SU-DHL-6 (cell line): ENCODE measurements at regions not wholly inside any gene's neighbourhood (a gene's known extent, or its start where the extent isn't known, plus 50 kb on each side); places are given as distances from the start of the nearest gene placed in this dataset.
A peak's percentile ranks its signal among the peaks of the same experiment; 100 is the strongest.

Source experiments
- H2AFZ ChIP-seq: fragments of 200-600 bp; sonication (generic); 2 replicates; pipeline ENCODE4 v1.6.1; 2014; ENCODE audit warnings: low read depth, mild to moderate bottlenecking, moderate library complexity, mixed read lengths, antibody characterized with exemption, low read length; ENCODE audit not compliant: severe bottlenecking
- H3F3A ChIP-seq: fragments of 200-600 bp; shearing (Covaris generic); 2 replicates; pipeline ENCODE4 v1.6.0; 2016; ENCODE audit warnings: antibody characterized with exemption, mild to moderate bottlenecking; ENCODE audit not compliant: insufficient read depth
- H3K27ac ChIP-seq: fragments of 200-600 bp; sonication (generic); 2 replicates; pipeline ENCODE4 v1.5.1; 2016; ENCODE audit warnings: low read depth, mild to moderate bottlenecking, low read length, moderate library complexity, mixed read lengths
- H3K27me3 ChIP-seq: fragments of 200-600 bp; sonication (generic), shearing (Covaris generic); 2 replicates; pipeline ENCODE4 v1.6.0; 2014; ENCODE audit warnings: mild to moderate bottlenecking, low read length
- H3K36me3 ChIP-seq: fragments of 200-600 bp; sonication (generic); 2 replicates; pipeline ENCODE4 v1.6.1; 2014; ENCODE audit warnings: mild to moderate bottlenecking, low read length, mixed read lengths
- H3K4me2 ChIP-seq: fragments of 300-600, 200-600 bp; shearing (Covaris generic), sonication (generic); 2 replicates; pipeline ENCODE4 v1.6.0; 2014; ENCODE audit warnings: low read length, low read depth, mild to moderate bottlenecking; ENCODE audit not compliant: poor library complexity, severe bottlenecking
- H3K4me3 ChIP-seq: fragments of 200-600 bp; sonication (generic); 2 replicates; pipeline ENCODE4 v1.5.1; 2014; ENCODE audit warnings: antibody characterized with exemption, low read length, mild to moderate bottlenecking, mixed read lengths; ENCODE audit not compliant: insufficient read depth, poor library complexity, severe bottlenecking
- H3K79me2 ChIP-seq: fragments of 200-600 bp; sonication (generic); 2 replicates; pipeline ENCODE4 v1.6.1; 2014; ENCODE audit warnings: mild to moderate bottlenecking, low read length, moderate library complexity; ENCODE audit not compliant: insufficient read depth
- H3K9ac ChIP-seq: fragments of 200-600 bp; sonication (generic); 2 replicates; pipeline ENCODE4 v1.7.0; 2014; ENCODE audit warnings: mild to moderate bottlenecking, low read length
- H3K9me2 ChIP-seq: fragments of 200-600 bp; sonication (generic); replicated peaks from 2 replicates; pipeline ENCODE4 v1.6.1; 2014; ENCODE audit warnings: low read length; ENCODE audit not compliant: insufficient read depth
- H3K9me3 ChIP-seq: fragments of 200-600 bp; sonication (generic); 2 replicates; pipeline ENCODE4 v1.6.1; 2014; ENCODE audit warnings: low read length, mixed read lengths; ENCODE audit not compliant: insufficient read depth
- H4K20me1 ChIP-seq: fragments of 200-600 bp; sonication (generic); 2 replicates; pipeline ENCODE4 v1.6.1; 2014; ENCODE audit warnings: low read depth, mild to moderate bottlenecking, antibody characterized with exemption, low read length, moderate library complexity, mixed read lengths
- CTCF ChIP-seq: fragments of 200-600 bp; sonication (generic); IDR thresholded peaks from one replicate; pipeline ENCODE4 v1.5.1; 2017; ENCODE audit warnings: antibody characterized with exemption, mild to moderate bottlenecking, low read length, moderate library complexity; ENCODE audit not compliant: insufficient read depth, poor library complexity, severe bottlenecking
- EZH2phosphoT487 ChIP-seq: fragments of 200-600 bp; sonication (generic), shearing (Covaris generic); conservative IDR thresholded peaks from 2 replicates; pipeline ENCODE4 v1.6.1; 2018; ENCODE audit warnings: mild to moderate bottlenecking, antibody characterized with exemption, low read length, moderate library complexity, mixed read lengths

- peak overlapping the region; percentile 3 for H3K4me2 ChIP-seq
- H2AFZ ChIP-seq = no peak overlapping the region
- no peaks in the 10 kb centered on the region for H3K27me3 ChIP-seq
- H3K36me3 ChIP-seq = no peaks in the 10 kb centered on the region
- no peaks in the 10 kb centered on the region for H3F3A ChIP-seq
- H3K9me3 ChIP-seq = no peaks in the 10 kb centered on the region
- TF ChIP-seq CTCF = no peak
- no peak for TF ChIP-seq EZH2phosphoT487
- no peak overlapping the region for H3K27ac ChIP-seq
- no peaks in the 10 kb centered on the region for H3K79me2 ChIP-seq
- no peak overlapping the region for H3K9ac ChIP-seq
- no peaks in the 10 kb centered on the region for H3K9me2 ChIP-seq
- H3K4me3 ChIP-seq = no peak overlapping the region
- H4K20me1 ChIP-seq = no peaks in the 10 kb centered on the region
These were observed 852.7 kb upstream of the FRG1 start for GRCh38 chr4:189087971-189088370.

GRCh38 chr4:189088780-189089179 is 851.9 kb upstream of the FRG1 start:
- Histone ChIP-seq H3F3A (no peaks in the 10 kb centered on the region), H2AFZ (peak overlapping the region; percentile 25), H3K9ac (no peak overlapping the region), H3K27me3 (no peaks in the 10 kb centered on the region), H3K79me2 (no peaks in the 10 kb centered on the region), H3K9me3 (no peaks in the 10 kb centered on the region), H3K4me2 (peak overlapping the region; percentile 32), H3K4me3 (no peak overlapping the region), H4K20me1 (no peaks in the 10 kb centered on the region), H3K9me2 (no peaks in the 10 kb centered on the region), H3K27ac (peak overlapping the region; percentile 41; the same call in 1 of the 2 replicates), H3K36me3 (no peaks in the 10 kb centered on the region)
- TF ChIP-seq CTCF = no peak
- TF ChIP-seq EZH2phosphoT487 = no peak

DNA sequence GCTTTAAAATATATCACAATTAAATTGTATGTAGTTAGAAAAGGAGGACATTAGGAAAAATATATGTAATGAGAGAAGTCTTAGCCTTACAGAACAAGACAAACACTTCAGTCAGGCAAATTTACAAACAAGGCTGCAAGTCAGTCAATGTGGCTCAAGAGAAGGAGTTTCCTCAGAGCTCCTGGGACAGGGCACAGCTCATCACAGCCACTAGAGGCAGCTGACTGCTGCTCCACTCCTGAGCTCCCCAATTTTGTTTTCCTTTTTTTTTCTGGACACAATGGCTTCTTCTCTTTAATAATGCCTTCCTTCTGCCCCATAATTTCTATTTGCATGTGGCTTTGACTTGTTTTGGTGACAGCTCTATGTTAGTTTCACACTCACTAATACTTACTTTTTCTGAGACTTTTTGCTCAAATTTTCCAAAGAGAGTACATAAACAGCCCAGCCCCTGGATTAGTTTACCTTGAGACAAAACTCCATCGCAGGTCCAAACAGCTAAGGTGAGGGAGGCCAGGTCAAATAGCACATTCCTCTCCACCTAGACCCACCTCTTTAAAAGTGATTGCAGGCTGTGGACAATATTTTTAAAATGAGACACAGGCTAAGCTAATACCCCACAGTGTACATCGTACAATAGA is 850.4 kb upstream of the FRG1 start:
- Histone ChIP-seq H3K4me3 (no peak overlapping the region), H3K36me3 (no peaks in the 10 kb centered on the region), H3F3A (no peaks in the 10 kb centered on the region), H4K20me1 (no peaks in the 10 kb centered on the region), H3K27ac (0 out of 2 replicates have a peak overlapping the region, but pooled peaks have one; percentile 17), H3K79me2 (no peaks in the 10 kb centered on the region), H3K9me3 (no peaks in the 10 kb centered on the region), H3K9me2 (no peaks in the 10 kb centered on the region), H3K27me3 (no peaks in the 10 kb centered on the region), H3K4me2 (peak overlapping the region; percentile 7), H3K9ac (no peak overlapping the region), H2AFZ (no peak overlapping the region)
- no peak for TF ChIP-seq EZH2phosphoT487
- no peak for TF ChIP-seq CTCF
